PFSK-1 (cell line): ENCODE measurements at regions not wholly inside any gene's neighbourhood (a gene's known extent, or its start where the extent isn't known, plus 50 kb on each side); places are given as distances from the start of the nearest gene placed in this dataset.

Experiments used
- FOXP2 ChIP-seq: optimal IDR thresholded peaks from 2 replicates; pipeline ENCODE3; 2011; ENCODE audit warnings: borderline replicate concordance, control low read depth, inconsistent platforms; ENCODE audit not compliant: insufficient read depth; ENCODE audit errors: extremely low read length, extremely low read depth
- POLR2AphosphoS5 ChIP-seq: IDR thresholded peaks from 2 replicates; pipeline ENCODE4 v1.6.1; 2012; ENCODE audit warnings: low read depth, mild to moderate bottlenecking, control low read depth, low read length, moderate library complexity
- REST ChIP-seq, 2 experiments: IDR thresholded peaks; 2 replicates each; pipeline versions ENCODE4 v1.6.1 to v1.8.0; 2011 to 2012; ENCODE audit warnings: low read depth in 2 of 2, low read length in 2 of 2, control low read depth in 1 of 2, inconsistent platforms in 1 of 2, mild to moderate bottlenecking in 1 of 2, moderate library complexity in 1 of 2; ENCODE audit not compliant: insufficient read depth in 1 of 2
- SIN3A ChIP-seq: IDR thresholded peaks from 2 replicates; pipeline ENCODE4 v1.6.1; 2012; ENCODE audit warnings: mild to moderate bottlenecking, low read length, moderate library complexity, borderline replicate concordance; ENCODE audit not compliant: insufficient read depth
- TAF1 ChIP-seq: IDR thresholded peaks from 2 replicates; pipeline ENCODE4 v1.6.1; 2012; ENCODE audit warnings: low read length, control low read depth, borderline replicate concordance; ENCODE audit not compliant: insufficient read depth

DNA sequence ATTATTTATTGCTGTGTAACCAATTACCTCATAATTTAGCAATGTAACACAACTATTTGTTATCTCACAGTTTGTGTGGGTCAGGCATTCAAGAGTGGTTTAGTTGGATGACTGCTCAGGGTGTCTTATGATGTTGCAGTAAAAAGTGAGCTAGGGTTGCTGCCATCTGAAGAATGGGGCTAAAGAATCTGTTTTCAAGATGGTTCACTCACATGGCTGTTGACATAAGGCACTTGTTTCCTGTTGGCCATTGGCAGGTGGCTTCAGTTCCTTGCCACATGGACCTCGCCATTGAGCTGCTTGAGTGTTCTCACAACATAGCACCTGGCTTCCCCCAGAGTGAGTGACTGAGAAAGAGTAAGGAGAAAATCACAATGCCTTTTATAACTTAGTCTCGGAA lies 123.2 kb downstream of the TMEM17 start:
- TF ChIP-seq FOXP2 (no peak), POLR2AphosphoS5 (no peak), SIN3A (no peak), TAF1 (no peak), REST (IDR thresholded peaks at IDR 0.05; ENCODE audit: insufficient read depth in 1 of 2, low read depth in 2 of 2, low read length in 2 of 2) (no peak)

DNA sequence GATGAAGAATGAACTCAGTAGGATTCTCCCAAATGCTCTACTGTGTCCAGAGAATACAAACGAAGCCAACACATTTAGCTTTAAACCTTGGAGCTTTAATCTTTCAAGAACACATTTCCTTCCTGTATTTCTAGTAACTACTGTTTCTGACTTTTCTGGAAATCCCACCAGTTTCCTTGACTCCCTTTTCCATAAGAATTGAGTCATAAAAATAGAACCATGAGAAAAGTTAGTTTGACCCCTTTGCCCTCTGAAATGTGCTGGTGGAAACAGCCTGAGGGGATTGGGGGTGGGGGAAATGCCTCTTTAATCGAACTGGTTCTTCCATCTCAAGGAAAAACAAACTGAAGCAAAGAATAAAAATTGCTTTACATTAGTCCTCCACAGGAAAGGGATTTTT lies 123.9 kb downstream of the TMEM17 start:
- no peak for TF ChIP-seq REST (IDR thresholded peaks at IDR 0.05; ENCODE audit: insufficient read depth in 1 of 2, low read depth in 2 of 2, low read length in 2 of 2)
- TF ChIP-seq TAF1: no peak
- no peak for TF ChIP-seq POLR2AphosphoS5
- TF ChIP-seq SIN3A: no peak
- TF ChIP-seq FOXP2: no peak

DNA sequence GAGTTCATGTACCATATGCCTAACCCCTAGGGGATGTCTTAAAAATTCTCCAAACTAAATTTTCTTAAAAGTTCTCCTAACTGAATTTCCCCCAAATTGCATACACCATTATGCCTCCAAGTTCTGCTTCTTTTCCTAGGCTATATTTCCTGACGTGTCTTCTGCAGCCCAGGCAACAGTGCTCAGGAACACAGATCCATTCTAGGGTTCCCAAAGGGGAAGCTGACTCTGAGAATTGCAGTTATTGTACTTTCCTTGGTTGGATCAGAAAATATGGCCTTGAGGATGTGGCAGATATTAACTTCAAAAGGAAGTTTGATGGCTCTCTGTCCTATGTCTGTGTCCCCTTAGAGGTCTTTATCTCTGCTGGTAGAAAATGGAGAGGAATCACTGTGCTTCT lies 124.3 kb downstream of the TMEM17 start:
- TF ChIP-seq FOXP2 (no peak), REST (IDR thresholded peaks at IDR 0.05; ENCODE audit: insufficient read depth in 1 of 2, low read depth in 2 of 2, low read length in 2 of 2) (no peak)

- no peak for TF ChIP-seq REST (IDR thresholded peaks at IDR 0.05; ENCODE audit: insufficient read depth in 1 of 2, low read depth in 2 of 2, low read length in 2 of 2)
- no peak for TF ChIP-seq FOXP2
- no peak for TF ChIP-seq POLR2AphosphoS5
- no peak for TF ChIP-seq SIN3A
- TF ChIP-seq TAF1: no peak
These were observed 126.4 kb downstream of the TMEM17 start for GRCh38 chr2:62379566-62379965.

DNA sequence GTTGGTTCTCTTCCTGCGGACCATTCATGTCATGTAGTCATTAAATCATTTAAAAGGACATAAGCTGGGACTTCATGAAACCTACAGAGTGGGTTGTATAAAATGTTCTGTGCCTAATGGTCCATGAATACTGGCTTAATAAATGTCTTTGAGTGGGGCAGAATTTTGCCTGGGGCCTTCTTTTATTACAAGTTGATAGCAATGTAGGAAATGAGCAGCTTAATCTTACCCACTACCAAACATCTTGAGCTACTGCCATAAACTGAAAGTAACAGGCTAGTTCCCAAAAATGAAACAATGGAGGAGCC lies 130.9 kb downstream of the TMEM17 start:
- TF ChIP-seq REST (IDR thresholded peaks at IDR 0.05; ENCODE audit: insufficient read depth in 1 of 2, low read depth in 2 of 2, low read length in 2 of 2) (no peak), POLR2AphosphoS5 (no peak), FOXP2 (no peak), TAF1 (no peak), SIN3A (no peak)
